K562 (cell line): ENCODE measurements at regions not wholly inside any gene's neighbourhood (a gene's known extent, or its start where the extent isn't known, plus 50 kb on each side); places are given as distances from the start of the nearest gene placed in this dataset.

Experiments used
- ATAC-seq: fragments of 200-7000 bp; cut with Tn5 transposase; 3 replicates; pipeline ENCODE4 v1.9.1; 2020; ENCODE audit warnings: moderate library complexity
- BruUV-seq: library from RNA; stranded (reverse); fragments of 400-500 nt; replicated peaks from 2 replicates; lab custom pipeline; 2021; lab: Mats Ljungman, UMichigan
- CTCF ChIA-PET: fragments of 300-600 bp; formaldehyde crosslinking; extraction: SDS; loops from one replicate; lab custom pipeline; 2021; ENCODE audit warnings: low intra/inter-chr PET ratio; lab: Yijun Ruan, JAX
- POLR2A ChIA-PET: fragments of 300-600, 350-650 bp; sonication (Branson Sonifier 250); formaldehyde crosslinking; extraction: SDS; loops from one replicate; lab custom pipeline; 2021; ENCODE audit warnings: antibody characterized with exemption, inconsistent platforms; lab: Yijun Ruan, JAX
- DNase-seq, 4 experiments: peaks; one replicate each; pipeline versions ENCODE4 v3.0.0 to v3.0.0-alpha.2; 2011 to 2018; ENCODE audit warnings: low spot score in 3 of 4, mixed read lengths in 3 of 4; ENCODE audit errors: extremely low read depth in 1 of 4
- FAIRE-seq: peaks from 2 replicates; lab custom pipeline; 2011; peaks lifted over from hg19 to GRCh38; lab: Jason Lieb, UNC
- H2AFZ ChIP-seq: 2 replicates; pipeline ENCODE4 v1.6.0; 2011; ENCODE audit warnings: low read depth, low read length, control low read depth, inconsistent platforms
- H3K27ac ChIP-seq: fragments of 200-600 bp; 3 replicates; pipeline ENCODE4 v1.8.0; 2011; ENCODE audit warnings: low read depth, mild to moderate bottlenecking, control low read depth, inconsistent platforms, low read length, moderate library complexity, mixed read lengths; ENCODE audit errors: extremely low read depth
- H3K27me3 ChIP-seq, 2 experiments: fragments of 300-600 bp in 1 of 2; 2 replicates in 1 of 2; 3 replicates in 1 of 2; pipeline versions ENCODE4 v1.6.0 to v1.8.0; 2011; ENCODE audit warnings: inconsistent platforms in 2 of 2, low read length in 2 of 2, mild to moderate bottlenecking in 1 of 2, mixed read lengths in 1 of 2, moderate library complexity in 1 of 2; ENCODE audit not compliant: control insufficient read depth in 2 of 2, insufficient read depth in 2 of 2
- H3K36me3 ChIP-seq: fragments of 300-600 bp; 3 replicates; pipeline ENCODE4 v1.8.0; 2011; ENCODE audit warnings: mild to moderate bottlenecking, low read length, inconsistent platforms; ENCODE audit not compliant: control insufficient read depth, insufficient read depth
- H3K4me1 ChIP-seq, 2 experiments: fragments of 200-600 bp in 1 of 2; replicated peaks in 1 of 2; 2 replicates in 1 of 2; 3 replicates in 1 of 2; pipeline versions ENCODE4 v1.5.1 to v1.8.0; 2011; ENCODE audit warnings: inconsistent platforms in 2 of 2, low read length in 2 of 2, mild to moderate bottlenecking in 1 of 2, mixed read lengths in 1 of 2, moderate library complexity in 1 of 2; ENCODE audit not compliant: control insufficient read depth in 2 of 2, insufficient read depth in 2 of 2
- H3K4me2 ChIP-seq: 2 replicates; pipeline ENCODE4 v1.6.1; 2011; ENCODE audit warnings: low read length, control low read depth, inconsistent platforms, mixed read lengths; ENCODE audit not compliant: insufficient read depth
- H3K4me3 ChIP-seq: fragments of 200-600 bp; sonication (generic), shearing (Covaris generic); 2 replicates; pipeline ENCODE4 v1.5.1; 2016; ENCODE audit warnings: control low read depth, inconsistent platforms
- H3K79me2 ChIP-seq: fragments of 200-600 bp; 3 replicates; pipeline ENCODE4 v1.8.0; 2011; ENCODE audit warnings: low read length, inconsistent platforms; ENCODE audit not compliant: control insufficient read depth, insufficient read depth
- H3K9ac ChIP-seq, 2 experiments: 2 replicates each; pipeline versions ENCODE4 v1.6.0 to v1.6.1; 2011; ENCODE audit warnings: low read depth in 2 of 2, low read length in 2 of 2, control low read depth in 1 of 2, inconsistent platforms in 1 of 2, mild to moderate bottlenecking in 1 of 2, mixed read lengths in 1 of 2; ENCODE audit not compliant: insufficient read depth in 1 of 2
- H3K9me1 ChIP-seq: one replicate; pipeline ENCODE4 v1.6.0; 2011; ENCODE audit warnings: inconsistent platforms, mild to moderate bottlenecking, low read length, moderate library complexity; ENCODE audit not compliant: control insufficient read depth, insufficient read depth
- H3K9me3 ChIP-seq: replicated peaks from 2 replicates; pipeline ENCODE4 v1.5.1; 2011; ENCODE audit warnings: low read depth, low read length, inconsistent platforms; ENCODE audit not compliant: control insufficient read depth, insufficient read depth
- H4K20me1 ChIP-seq: replicated peaks from 2 replicates; pipeline ENCODE4 v1.6.1; 2011; ENCODE audit warnings: low read length, inconsistent platforms, mixed read lengths; ENCODE audit not compliant: control insufficient read depth, insufficient read depth
- ARID3B ChIP-seq: fragments of 250-450 bp; sonication (Bioruptor Pico); IDR thresholded peaks from 2 replicates; pipeline ENCODE4 v1.4.0; 2020; ENCODE audit warnings: borderline replicate concordance
- CBFA2T2 ChIP-seq: fragments of 450-650 bp; conservative IDR thresholded peaks from 2 replicates; pipeline ENCODE4 v1.6.1; 2017; ENCODE audit warnings: mild to moderate bottlenecking
- CBX8 ChIP-seq: fragments of 200-600 bp; sonication (generic); IDR thresholded peaks from 2 replicates; pipeline ENCODE4 v1.6.1; 2012; ENCODE audit warnings: borderline replicate concordance, mixed run types, low read depth, mild to moderate bottlenecking, moderate library complexity, mixed read lengths, low read length, control low read depth, inconsistent platforms; ENCODE audit not compliant: poor library complexity, severe bottlenecking; ENCODE audit errors: extremely low read depth
- ELK1 ChIP-seq: sonication (generic); formaldehyde crosslinking; IDR thresholded peaks from 2 replicates; pipeline ENCODE4 v1.8.1; 2022; ENCODE audit warnings: missing genetic modification reagents
- ILF3 ChIP-seq: fragments of 450-650 bp; IDR thresholded peaks from 2 replicates; pipeline ENCODE4 v1.6.1; 2018; ENCODE audit warnings: antibody characterized with exemption, mild to moderate bottlenecking, moderate library complexity, borderline replicate concordance
- NBN ChIP-seq: fragments of 450-650 bp; IDR thresholded peaks from 2 replicates; pipeline ENCODE4 v1.6.1; 2016; ENCODE audit warnings: low read depth, mild to moderate bottlenecking
- NR4A1 ChIP-seq, 2 experiments: fragments of 250-450 bp in 1 of 2; fragments of 450-650 bp in 1 of 2; sonication (Bioruptor Pico) in 1 of 2; IDR thresholded peaks; 2 replicates each; pipeline versions ENCODE4 v1.4.0 to v1.6.1; 2016 to 2020; ENCODE audit warnings: mild to moderate bottlenecking in 2 of 2, missing compliant biosample characterization in 1 of 2, missing genetic modification characterization in 1 of 2, moderate library complexity in 1 of 2
- POLR2A ChIP-seq: fragments of 450-650 bp; conservative IDR thresholded peaks from 2 replicates; pipeline ENCODE4 v1.6.1; 2016
- SIRT6 ChIP-seq: IDR thresholded peaks from one replicate; pipeline ENCODE4 v1.6.1; 2012; ENCODE audit warnings: low read depth, mild to moderate bottlenecking, control low read depth, inconsistent platforms, low read length, moderate library complexity
- STAT5A ChIP-seq: IDR thresholded peaks from 2 replicates; pipeline ENCODE4 v1.6.1; 2012; ENCODE audit warnings: low read length, inconsistent platforms, borderline replicate concordance
- U2AF1 ChIP-seq: fragments of 200-400 bp; formaldehyde crosslinking; optimal IDR thresholded peaks from 2 replicates; pipeline ENCODE3; 2017; ENCODE audit warnings: mild to moderate bottlenecking, low read depth, low read length, moderate library complexity
- XRCC5 ChIP-seq: fragments of 200-400 bp; formaldehyde crosslinking; IDR thresholded peaks from 2 replicates; pipeline ENCODE4 v1.6.1; 2017; ENCODE audit warnings: low read depth, mild to moderate bottlenecking, low read length
- ZC3H11A ChIP-seq: IDR thresholded peaks from 2 replicates; pipeline ENCODE4 v1.6.1; 2012; ENCODE audit warnings: low read depth, low read length, improper control_type of control experiment
- ZNF77 ChIP-seq: fragments of 250-450 bp; sonication (Bioruptor Pico); IDR thresholded peaks from 2 replicates; pipeline ENCODE4 v1.5.0; 2020
- WGBS: fragments of 100-300 bp; shearing (Covaris generic); methylation state at CpG from one replicate; pipeline ENCODE4 v1.1.6; 2016; ENCODE audit warnings: low coverage, mixed read lengths; ENCODE audit not compliant: insufficient coverage; ENCODE audit errors: missing lambda C conversion rate; 5-methylcytosine and 5-hydroxymethylcytosine counted together
- in situ Hi-C: fragments of 300-500 bp; cut with MboI; formaldehyde crosslinking; loops from 4 replicates; pipeline ENCODE4 v1.15.0; 2018; ENCODE audit warnings: inconsistent platforms, mixed read lengths
- intact Hi-C: fragments of 100-400 bp; cut with micrococcal nuclease; formaldehyde crosslinking; loops from 2 replicates; pipeline ENCODE4 v1.14.2; 2022
- TF ChIP-seq, protein P1 (sequence below): fragments of 450-650 bp; IDR thresholded peaks from 2 replicates; pipeline ENCODE4 v1.6.1; 2016; ENCODE audit warnings: antibody characterized with exemption
- TF ChIP-seq, protein P2 (sequence below): fragments of 450-650 bp; formaldehyde crosslinking; IDR thresholded peaks from 2 replicates; pipeline ENCODE4 v1.4.0; 2020; ENCODE audit warnings: mild to moderate bottlenecking, moderate library complexity

DNA sequence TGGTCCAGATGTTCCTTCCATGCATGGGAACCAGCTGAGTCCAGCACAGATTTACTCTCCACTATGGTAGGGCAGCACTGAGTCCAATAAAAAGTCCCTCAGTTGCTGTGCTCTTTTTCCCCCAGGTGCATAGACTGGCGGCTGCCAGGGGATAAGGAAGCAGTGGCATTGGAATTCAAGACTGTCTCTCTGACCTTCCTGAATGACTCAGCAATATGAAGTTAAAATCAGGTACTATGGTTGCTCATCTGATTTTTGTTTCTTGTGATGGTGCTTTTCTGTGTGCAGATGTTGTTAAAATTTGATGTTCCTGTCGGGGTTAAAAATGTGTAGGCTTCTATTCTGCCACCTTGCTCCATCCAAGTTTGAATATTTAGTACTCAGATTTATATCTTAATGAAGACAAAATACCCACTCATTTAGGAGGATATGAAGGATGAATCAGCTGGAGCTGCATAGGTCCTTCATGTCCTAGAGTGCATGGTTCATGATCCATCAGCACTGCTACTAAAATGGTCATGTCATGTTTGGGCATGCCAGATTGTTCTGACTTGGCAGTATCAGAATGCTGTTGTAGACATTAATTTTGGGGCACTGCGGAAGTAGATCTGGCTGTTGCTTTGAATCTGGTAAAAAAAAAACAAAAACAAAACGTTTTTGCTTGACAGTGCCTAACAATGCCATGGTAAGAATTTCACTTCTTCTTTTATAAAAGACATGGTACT lies 321.2 kb upstream of the MAP3K7 start (continued):
- no peak for TF ChIP-seq ARID3B (CRISPR knock-in tag)

DNA sequence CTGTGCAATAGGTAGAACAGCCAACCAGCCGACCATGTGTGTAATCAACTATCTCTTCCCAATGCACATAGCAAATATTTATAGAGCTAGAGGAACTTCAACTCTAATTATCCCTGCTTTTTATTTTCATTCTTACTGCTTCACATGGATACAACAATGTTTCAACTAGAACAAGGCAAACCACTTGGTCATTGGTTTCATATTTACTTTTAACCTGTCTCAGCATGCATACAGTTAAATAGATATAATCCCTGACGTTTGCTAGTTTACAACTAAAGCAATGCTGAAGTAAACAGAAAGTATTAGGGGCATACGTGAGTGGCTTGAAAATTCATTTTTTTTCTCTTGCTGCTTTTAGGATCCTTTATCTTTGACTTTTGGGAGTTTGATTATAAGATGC lies 318.5 kb upstream of the MAP3K7 start:
- Histone ChIP-seq H3K27me3 (no peaks in the 10 kb centered on the region), H3K9me1 (no peaks in the 10 kb centered on the region), H3K36me3 (no peaks in the 10 kb centered on the region), H3K4me3 (no peak overlapping the region), H3K9ac (no peak overlapping the region), H3K79me2 (no peaks in the 10 kb centered on the region), H3K4me2 (no peak overlapping the region), H2AFZ (no peak overlapping the region), H4K20me1 (no peaks in the 10 kb centered on the region), H3K4me1 (no peaks in the 10 kb centered on the region), H3K9me3 (no peaks in the 10 kb centered on the region), H3K27ac (no peak overlapping the region)
- POLR2A ChIA-PET, result no interaction called here
- CTCF ChIA-PET, result no interaction called here
- WGBS, result 3% methylated on average over 3 of the region's 3 CpGs
- no TSS peak for BruUV-seq
- in situ Hi-C loops, result no loop called here
- no peak for ATAC-seq
- intact Hi-C loops, result no loop called here
- no peak for FAIRE-seq
- no peak for DNase-seq
- TF ChIP-seq CBFA2T2 (no peak), NBN (no peak), ILF3 (no peak), ZNF77 (CRISPR knock-in tag) (no peak), XRCC5 (no peak), CBX8 (no peak), SIRT6 (no peak), ZC3H11A (no peak), U2AF1 (no peak), ELK1 (no peak), NR4A1 (CRISPR knock-in tag; IDR thresholded peaks at IDR 0.05) (no peak), NR4A1 (tag; IDR thresholded peaks at IDR 0.05) (no peak), STAT5A (no peak), POLR2A (no peak)
- TF ChIP-seq, protein P1, sequence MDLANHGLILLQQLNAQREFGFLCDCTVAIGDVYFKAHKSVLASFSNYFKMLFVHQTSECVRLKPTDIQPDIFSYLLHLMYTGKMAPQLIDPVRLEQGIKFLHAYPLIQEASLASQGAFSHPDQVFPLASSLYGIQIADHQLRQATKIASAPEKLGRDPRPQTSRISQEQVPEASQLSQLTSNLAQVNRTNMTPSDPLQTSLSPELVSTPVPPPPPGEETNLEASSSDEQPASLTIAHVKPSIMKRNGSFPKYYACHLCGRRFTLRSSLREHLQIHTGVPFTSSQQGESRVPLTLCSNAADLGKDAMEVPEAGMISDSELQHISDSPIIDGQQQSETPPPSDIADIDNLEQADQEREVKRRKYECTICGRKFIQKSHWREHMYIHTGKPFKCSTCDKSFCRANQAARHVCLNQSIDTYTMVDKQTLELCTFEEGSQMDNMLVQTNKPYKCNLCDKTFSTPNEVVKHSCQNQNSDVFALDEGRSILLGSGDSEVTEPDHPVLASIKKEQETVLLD, result no peak
- TF ChIP-seq, protein P2, sequence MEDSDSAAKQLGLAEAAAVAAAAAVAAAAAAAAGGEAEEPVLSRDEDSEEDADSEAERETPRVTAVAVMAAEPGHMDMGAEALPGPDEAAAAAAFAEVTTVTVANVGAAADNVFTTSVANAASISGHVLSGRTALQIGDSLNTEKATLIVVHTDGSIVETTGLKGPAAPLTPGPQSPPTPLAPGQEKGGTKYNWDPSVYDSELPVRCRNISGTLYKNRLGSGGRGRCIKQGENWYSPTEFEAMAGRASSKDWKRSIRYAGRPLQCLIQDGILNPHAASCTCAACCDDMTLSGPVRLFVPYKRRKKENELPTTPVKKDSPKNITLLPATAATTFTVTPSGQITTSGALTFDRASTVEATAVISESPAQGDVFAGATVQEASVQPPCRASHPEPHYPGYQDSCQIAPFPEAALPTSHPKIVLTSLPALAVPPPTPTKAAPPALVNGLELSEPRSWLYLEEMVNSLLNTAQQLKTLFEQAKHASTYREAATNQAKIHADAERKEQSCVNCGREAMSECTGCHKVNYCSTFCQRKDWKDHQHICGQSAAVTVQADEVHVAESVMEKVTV (CRISPR knock-in tag), result no peak
